HG03097 (cell line): ENCODE measurements at regions not wholly inside any gene's neighbourhood (a gene's known extent, or its start where the extent isn't known, plus 50 kb on each side); places are given as distances from the start of the nearest gene placed in this dataset.

Experiments used
- ATAC-seq: cut with Tn5 transposase; IDR thresholded peaks from one replicate; pipeline ENCODE4 v1.9.1; 2021; ENCODE audit not compliant: unreplicated experiment, low FRiP score

DNA sequence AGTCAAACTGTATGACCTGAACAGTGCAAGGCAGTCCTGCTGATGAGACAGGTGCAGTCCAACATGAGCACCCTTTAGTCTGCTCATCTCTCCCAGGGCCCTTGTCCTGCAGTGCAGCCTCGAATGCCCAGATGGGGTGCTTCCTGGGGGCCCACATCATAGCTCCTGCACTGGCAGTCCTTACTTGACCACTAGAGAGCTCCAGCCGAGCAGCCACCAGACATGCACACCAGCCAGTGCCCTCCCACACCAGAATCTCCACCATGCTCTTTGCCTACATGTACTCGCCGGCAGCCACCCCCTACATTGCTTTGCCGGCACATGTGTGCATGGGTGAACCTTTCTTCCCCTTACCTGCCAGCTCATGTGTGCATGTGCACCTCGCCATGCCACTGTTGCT is 188.8 kb upstream of the GULP1 start:
- no peak for ATAC-seq

- ATAC-seq: no peak
These were observed 177.7 kb upstream of the GULP1 start for GRCh38 chr2:188114014-188114413.

GRCh38 chr2:188117706-188118105 is 174.0 kb upstream of the GULP1 start:
- no peak for ATAC-seq

GRCh38 chr2:188118431-188118830 is 173.2 kb upstream of the GULP1 start:
- no peak for ATAC-seq

DNA sequence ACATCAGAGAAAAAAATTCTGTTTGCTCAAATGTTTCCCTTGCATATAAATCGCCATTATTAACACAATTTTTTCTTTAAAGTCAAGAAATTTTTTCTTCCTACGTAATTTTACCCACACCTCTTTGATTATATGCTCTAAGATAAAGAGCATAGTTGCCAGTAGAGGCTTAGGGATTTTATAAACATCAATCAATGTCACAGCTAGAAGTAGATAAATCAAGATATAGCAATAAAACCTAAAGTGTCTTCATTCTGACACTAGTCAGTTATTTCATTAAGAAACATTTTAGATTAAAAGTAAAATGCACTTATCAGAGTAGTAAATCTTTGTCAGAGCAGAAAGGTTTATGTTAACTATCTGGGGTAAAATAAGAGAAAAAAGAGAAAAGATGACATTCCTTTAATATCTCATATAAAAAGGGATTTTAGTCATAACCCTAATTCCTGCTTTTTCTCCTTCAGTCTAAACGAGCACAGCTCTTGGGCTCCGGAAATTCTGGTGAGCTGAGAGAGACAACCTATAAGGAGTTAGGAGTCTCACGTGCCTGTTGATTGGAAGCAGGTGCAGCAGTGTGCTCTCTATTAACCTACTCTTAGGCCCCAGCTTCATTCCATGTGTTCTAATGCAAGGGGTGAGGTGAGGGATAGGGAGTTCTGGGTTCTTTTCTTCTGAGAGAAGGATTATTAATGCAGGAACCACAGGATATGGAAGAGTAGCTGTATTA is 172.4 kb upstream of the GULP1 start:
- ATAC-seq: no peak

- ATAC-seq: no peak
These were observed 168.7 kb upstream of the GULP1 start for GRCh38 chr2:188122985-188123384.

DNA sequence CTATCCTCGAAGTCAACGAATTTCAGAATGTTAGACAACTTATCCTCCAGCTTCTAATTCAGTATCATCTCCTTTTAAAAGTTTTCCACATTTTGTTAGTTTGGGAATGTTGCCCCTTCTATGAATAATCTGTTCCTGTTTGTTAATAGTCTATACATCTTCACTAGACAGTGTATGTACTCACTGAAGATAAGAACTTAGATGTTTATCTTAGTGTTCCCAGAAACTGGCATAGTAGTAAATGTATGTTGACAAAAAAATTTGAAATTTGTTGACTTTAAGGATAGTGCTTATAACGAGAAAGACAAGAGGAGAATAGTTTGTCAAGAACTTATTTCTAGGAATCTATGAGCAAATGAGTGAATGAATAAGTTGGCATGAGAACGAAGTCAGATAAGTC is 162.0 kb upstream of the GULP1 start:
- ATAC-seq: no peak

DNA sequence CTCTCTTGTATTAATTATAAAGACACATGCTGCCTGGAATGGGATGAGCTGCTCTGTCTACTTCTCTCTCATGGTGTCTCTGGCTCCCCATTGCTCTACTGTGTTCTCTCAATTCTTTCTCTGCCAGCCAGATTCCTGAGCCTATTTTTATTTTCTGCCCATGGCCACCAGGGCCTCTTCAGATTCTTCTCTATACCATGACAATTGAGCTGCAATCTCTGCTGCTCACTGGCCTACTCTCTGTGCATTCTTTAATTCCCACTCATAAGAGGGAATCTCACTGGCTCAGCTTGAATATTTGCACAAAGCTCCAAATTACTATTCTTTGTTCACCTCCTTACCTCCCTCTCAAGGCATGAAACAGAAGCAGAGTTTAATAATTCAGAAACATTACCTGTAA is 161.4 kb upstream of the GULP1 start:
- no peak for ATAC-seq

DNA sequence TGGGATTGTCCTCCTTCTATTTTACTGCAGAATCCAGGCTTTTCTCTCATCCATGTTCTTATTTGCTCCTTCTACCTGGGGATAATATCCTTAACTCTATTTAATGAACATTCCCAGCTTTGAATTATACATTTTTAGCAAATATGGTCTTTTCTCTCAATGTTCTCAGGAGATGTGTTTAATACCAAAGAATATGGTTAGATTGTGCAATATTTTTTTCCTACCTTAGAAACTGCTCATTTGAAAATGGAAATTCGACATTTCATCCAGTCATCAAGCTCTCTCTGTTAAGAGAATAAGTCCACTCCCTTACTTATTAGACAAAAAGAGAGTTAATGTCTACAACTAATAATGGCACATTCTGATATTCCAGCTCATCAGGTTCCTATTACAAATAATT is 160.4 kb upstream of the GULP1 start:
- no peak for ATAC-seq

DNA sequence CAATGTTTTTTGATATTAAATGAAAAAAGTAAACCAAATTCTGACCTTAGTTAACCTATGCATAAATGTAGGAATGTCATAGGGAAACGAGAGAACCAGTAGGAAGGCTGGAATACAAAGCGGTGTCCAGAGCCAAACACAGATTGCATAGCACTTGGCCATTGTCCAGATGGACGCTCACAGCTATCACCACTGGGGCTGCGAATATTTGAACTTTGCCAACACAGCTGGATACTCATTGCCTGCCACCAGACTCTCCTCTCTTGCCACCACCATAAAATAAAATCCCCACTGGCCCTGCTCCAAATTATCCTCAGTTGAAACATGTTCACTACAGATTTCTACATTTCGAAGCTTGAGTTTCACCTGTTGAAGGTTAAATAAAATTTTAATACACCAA is 159.3 kb upstream of the GULP1 start:
- ATAC-seq: no peak

GRCh38 chr2:188134241-188134640 is 157.4 kb upstream of the GULP1 start:
- ATAC-seq: no peak

DNA sequence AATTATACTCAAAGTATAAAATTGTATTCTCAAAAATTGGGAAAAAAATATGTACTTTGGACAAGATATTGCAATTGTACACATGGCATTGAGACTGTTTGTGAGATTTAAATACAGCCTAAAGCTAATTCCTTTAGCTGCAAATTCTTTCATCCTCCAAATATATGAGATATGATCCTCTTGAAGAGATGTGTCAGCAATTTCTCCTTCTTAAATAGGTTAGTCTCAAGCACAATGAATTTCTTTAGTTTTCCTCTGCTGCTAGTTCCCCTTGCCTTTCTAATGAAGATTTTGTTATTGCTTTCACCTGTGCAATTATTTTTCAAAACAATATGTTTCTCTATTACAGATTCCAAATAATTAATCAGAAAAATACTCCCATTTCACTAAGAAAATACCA is 153.4 kb upstream of the GULP1 start:
- ATAC-seq: no peak

- ATAC-seq: no peak
These were observed 149.6 kb upstream of the GULP1 start for GRCh38 chr2:188142088-188142487.

GRCh38 chr2:188142636-188143295 is 148.9 kb upstream of the GULP1 start:
- ATAC-seq: no peak

DNA sequence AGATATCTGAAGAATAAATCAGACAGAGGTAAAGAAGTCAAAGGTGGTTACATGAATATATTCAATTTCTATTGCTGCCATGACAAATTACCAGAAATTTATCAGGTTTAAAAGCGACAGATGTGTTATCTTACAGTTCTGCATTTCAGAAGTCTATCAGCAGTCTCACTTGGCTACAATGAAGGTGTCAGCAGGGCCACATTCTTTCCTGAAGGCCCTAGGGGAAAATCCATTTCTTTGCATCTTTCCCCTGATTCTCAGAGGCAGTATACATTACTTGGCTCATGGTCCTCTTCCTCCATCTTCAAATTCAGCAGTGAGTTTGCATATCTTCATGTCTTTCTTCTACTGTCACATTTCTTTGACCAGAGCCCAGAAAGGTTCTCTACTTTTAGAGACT is 145.8 kb upstream of the GULP1 start:
- ATAC-seq: no peak

- ATAC-seq: no peak
These were observed 144.8 kb upstream of the GULP1 start for GRCh38 chr2:188146888-188147287.

GRCh38 chr2:188151670-188152069 is 140.0 kb upstream of the GULP1 start:
- no peak for ATAC-seq

DNA sequence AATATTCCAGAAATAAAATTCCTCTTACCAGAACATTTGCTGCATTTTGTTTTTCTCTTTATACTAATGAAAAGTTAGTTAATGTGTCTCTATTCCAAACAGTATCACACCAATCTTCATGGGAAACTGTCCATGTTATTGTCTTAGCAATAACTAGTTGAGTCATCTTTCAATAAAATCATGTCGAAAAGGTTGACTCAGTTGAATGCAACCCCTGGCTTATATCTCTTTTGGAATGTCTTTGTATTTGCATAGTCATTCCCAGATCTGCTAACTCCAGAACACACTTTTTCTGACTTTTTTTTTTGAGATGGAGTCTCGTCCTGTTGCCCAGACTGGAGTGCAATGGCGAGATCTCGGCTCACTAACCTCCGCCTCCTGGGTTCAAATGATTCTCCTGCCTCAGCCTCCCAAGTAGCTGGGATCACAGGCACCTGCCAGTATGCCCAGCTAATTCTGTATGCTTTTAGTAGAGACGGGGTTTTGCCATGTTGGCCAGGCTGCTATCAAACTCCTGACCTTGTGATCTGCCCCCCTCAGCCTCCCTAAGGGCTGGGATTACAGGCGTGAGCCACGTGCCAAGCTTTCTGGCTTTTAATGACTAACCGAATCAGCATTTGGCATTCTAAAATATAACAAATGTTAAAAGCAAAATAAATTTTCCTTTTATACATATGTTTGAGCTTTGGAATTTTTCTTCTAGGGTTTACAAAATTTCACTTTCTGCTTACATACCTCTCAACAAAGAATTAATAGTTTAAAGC is 133.2 kb upstream of the GULP1 start:
- no peak for ATAC-seq

- no peak for ATAC-seq
These were observed 132.2 kb upstream of the GULP1 start for GRCh38 chr2:188159484-188159883.

DNA sequence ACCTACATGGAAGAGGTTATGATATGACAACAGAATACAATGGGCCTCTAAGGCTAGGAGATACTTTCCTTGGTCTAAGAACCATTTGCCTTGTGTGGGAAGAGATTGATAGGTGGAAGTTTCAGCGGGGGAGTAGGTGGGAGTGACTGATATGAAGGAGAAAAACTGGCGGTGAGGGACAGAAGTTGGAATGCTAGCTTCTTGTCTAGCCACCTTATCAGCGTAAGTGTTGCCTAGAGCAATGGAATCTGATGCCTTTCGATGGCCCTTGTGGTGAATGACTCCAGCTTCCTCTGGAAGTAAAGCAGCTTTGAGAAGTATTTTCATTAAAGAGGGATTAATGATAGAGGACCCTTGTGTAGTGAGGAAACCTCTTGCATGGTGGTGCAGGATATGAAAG is 121.3 kb upstream of the GULP1 start:
- ATAC-seq: no peak

DNA sequence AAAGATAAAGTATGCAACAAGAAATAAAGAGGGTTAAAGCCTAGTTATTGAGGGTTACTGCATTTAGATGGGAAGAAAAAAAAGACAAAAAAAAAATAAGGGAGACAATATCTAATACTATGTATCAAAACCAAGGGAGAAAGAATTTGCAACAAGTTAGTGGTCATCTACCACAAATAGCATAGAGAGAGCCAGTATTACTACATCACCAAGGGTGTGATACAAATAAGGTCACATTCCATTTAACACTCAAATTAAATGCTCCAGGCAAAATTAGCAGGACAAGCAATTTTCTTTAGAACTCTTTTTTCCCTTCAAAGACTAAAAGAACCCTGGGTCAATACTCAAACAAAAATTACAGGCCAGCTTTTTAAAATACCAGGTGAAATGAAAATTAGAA is 115.1 kb upstream of the GULP1 start:
- no peak for ATAC-seq
